Epithelial cell of proximal tubule (primary cell): ENCODE measurements at regions not wholly inside any gene's neighbourhood (a gene's known extent, or its start where the extent isn't known, plus 50 kb on each side); places are given as distances from the start of the nearest gene placed in this dataset.
"Not testable (repeated sequence)": the region's sequence is repeated elsewhere in the genome, so short reads cannot be mapped to it uniquely, and the experiment has no call there.

ENCODE experiments used
- DNase-seq: peaks from one replicate; pipeline ENCODE4 v3.0.0-alpha.2; 2011; ENCODE audit warnings: low read depth
- H3K4me3 ChIP-seq: 2 replicates; pipeline ENCODE4 v1.5.1; 2011; ENCODE audit warnings: low read depth, mild to moderate bottlenecking, low read length
- CTCF ChIP-seq: conservative IDR thresholded peaks from 2 replicates; pipeline ENCODE4 v1.5.1; 2012; ENCODE audit warnings: low read depth, mild to moderate bottlenecking, low read length

GRCh38 chr10:45235260-45235769 lies 80.1 kb downstream of the OR13A1 start:
- not testable (repeated sequence) for H3K4me3 ChIP-seq
- DNase-seq, result peak; percentile 4
- peak; percentile 46 for TF ChIP-seq CTCF

GRCh38 chr10:45235798-45236220 lies 79.6 kb downstream of the OR13A1 start:
- no peak for DNase-seq
- TF ChIP-seq CTCF, result no peak
- H3K4me3 ChIP-seq, result no peak overlapping the region

DNA sequence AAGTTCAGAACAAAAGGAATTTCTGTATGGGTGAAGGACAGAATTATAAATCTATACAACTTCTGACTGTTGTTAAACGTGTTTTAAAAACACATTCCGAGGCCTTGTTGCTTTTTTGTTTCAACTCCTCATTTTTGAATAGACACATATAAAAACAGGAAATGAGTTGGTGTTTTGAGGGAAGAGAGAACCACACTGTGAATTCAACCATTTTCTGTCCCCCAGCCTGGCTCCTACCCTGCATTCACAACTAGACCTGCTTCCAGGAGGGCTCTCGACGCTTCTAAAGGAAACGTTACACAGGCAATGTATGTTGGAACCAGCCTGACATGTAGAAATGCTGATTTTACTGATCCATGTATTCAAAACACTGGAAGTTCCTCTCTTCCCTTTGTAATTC lies 76.5 kb downstream of the OR13A1 start:
- no peak for TF ChIP-seq CTCF
- no peak for DNase-seq
- H3K4me3 ChIP-seq, result no peak overlapping the region

GRCh38 chr10:45239642-45240041 lies 75.8 kb downstream of the OR13A1 start:
- DNase-seq, result no peak
- H3K4me3 ChIP-seq, result no peak overlapping the region
- TF ChIP-seq CTCF, result no peak

- H3K4me3 ChIP-seq, result no peak overlapping the region
- TF ChIP-seq CTCF, result no peak
- no peak for DNase-seq
Measured at GRCh38 chr10:45241865-45242520, 73.4 kb downstream of the OR13A1 start.

- no peak for DNase-seq
- TF ChIP-seq CTCF, result no peak
- H3K4me3 ChIP-seq, result no peak overlapping the region
Measured at GRCh38 chr10:45243261-45243660, 72.1 kb downstream of the OR13A1 start.

DNA sequence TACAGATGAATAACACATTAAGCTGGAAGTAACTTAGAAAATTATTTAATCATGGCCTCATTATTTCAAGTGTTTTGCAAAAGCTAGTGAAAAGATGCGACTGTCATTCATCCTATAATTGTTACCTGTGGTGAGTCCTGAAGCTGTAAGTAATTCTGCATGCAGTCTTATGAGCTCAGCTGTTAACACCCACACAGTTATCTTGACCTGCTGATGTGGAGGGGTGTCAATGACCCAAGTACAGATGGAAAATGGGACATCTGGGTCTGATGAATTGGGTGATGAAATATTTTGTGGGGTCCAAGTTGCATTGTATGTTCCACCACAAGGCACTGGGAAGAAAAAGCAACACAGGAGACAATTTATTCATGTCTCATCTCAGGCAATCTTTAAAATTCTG lies 68.9 kb downstream of the OR13A1 start:
- no peak for TF ChIP-seq CTCF
- DNase-seq, result no peak
- no peak overlapping the region for H3K4me3 ChIP-seq
